ENCODE measurements at regions not wholly inside any gene's neighbourhood (a gene's known extent, or its start where the extent isn't known, plus 50 kb on each side); places are given as distances from the start of the nearest gene placed in this dataset.

- ChIA-PET CTCF (no interaction called here), POLR2A (no interaction called here)
- no peak for DNase-seq (ENCODE audit: extremely low spot score)
- no peak for TF ChIP-seq CTCF (IDR thresholded peaks at IDR 0.05; ENCODE audit: control extremely low read depth, extremely low read depth, low read depth, missing control alignments)
Observed at GRCh38 chr13:34657716-34658115, 284.4 kb upstream of the NBEA start.

- ChIA-PET POLR2A (interaction anchor here (0.6 kb wide), 1 partner anchor 613 kb away, joined by 3 read pairs; no protein-coding TSS in a partner anchor), CTCF (interaction anchor here (1.7 kb wide), 1 partner anchor 19 kb away, joined by 6 read pairs; no protein-coding TSS in a partner anchor)
- no peak for TF ChIP-seq CTCF (IDR thresholded peaks at IDR 0.05; ENCODE audit: control extremely low read depth, extremely low read depth, low read depth, missing control alignments)
- no peak for DNase-seq (ENCODE audit: extremely low spot score)
Observed at GRCh38 chr13:34667286-34668218, 274.5 kb upstream of the NBEA start.

GRCh38 chr13:34671137-34671536, 270.9 kb upstream of the NBEA start:
- ChIA-PET CTCF (interaction anchor here (0.9 kb wide), 1 partner anchor 15 kb away, joined by 3 read pairs; no protein-coding TSS in a partner anchor), POLR2A (no interaction called here)
- no peak for DNase-seq (ENCODE audit: extremely low spot score)
- no peak for TF ChIP-seq CTCF (IDR thresholded peaks at IDR 0.05; ENCODE audit: control extremely low read depth, extremely low read depth, low read depth, missing control alignments)

- ChIA-PET CTCF (interaction anchor here (1.5 to 1.8 kb wide), 2 partner anchors 17 to 27 kb away, joined by 4 to 5 read pairs; no protein-coding TSS in a partner anchor), POLR2A (no interaction called here)
- no peak for TF ChIP-seq CTCF (IDR thresholded peaks at IDR 0.05; ENCODE audit: control extremely low read depth, extremely low read depth, low read depth, missing control alignments)
- DNase-seq (ENCODE audit: extremely low spot score): no peak
Observed at GRCh38 chr13:34672631-34673030, 269.4 kb upstream of the NBEA start.

- CTCF ChIA-PET: no interaction called here
- TF ChIP-seq CTCF (IDR thresholded peaks at IDR 0.05; ENCODE audit: control extremely low read depth, extremely low read depth, low read depth, missing control alignments): no peak
- POLR2A ChIA-PET: no interaction called here
- no peak for DNase-seq (ENCODE audit: extremely low spot score)
Observed at GRCh38 chr13:34675626-34676025, 266.4 kb upstream of the NBEA start.

- POLR2A ChIA-PET: no interaction called here
- TF ChIP-seq CTCF (IDR thresholded peaks at IDR 0.05; ENCODE audit: control extremely low read depth, extremely low read depth, low read depth, missing control alignments): no peak
- DNase-seq (ENCODE audit: extremely low spot score): no peak
- CTCF ChIA-PET: no interaction called here
Observed at GRCh38 chr13:34678154-34678553, 263.9 kb upstream of the NBEA start.

Measured in GM10248 (cell line).